ENCODE measurements at regions not wholly inside any gene's neighbourhood (a gene's known extent, or its start where the extent isn't known, plus 50 kb on each side); places are given as distances from the start of the nearest gene placed in this dataset.

DNA sequence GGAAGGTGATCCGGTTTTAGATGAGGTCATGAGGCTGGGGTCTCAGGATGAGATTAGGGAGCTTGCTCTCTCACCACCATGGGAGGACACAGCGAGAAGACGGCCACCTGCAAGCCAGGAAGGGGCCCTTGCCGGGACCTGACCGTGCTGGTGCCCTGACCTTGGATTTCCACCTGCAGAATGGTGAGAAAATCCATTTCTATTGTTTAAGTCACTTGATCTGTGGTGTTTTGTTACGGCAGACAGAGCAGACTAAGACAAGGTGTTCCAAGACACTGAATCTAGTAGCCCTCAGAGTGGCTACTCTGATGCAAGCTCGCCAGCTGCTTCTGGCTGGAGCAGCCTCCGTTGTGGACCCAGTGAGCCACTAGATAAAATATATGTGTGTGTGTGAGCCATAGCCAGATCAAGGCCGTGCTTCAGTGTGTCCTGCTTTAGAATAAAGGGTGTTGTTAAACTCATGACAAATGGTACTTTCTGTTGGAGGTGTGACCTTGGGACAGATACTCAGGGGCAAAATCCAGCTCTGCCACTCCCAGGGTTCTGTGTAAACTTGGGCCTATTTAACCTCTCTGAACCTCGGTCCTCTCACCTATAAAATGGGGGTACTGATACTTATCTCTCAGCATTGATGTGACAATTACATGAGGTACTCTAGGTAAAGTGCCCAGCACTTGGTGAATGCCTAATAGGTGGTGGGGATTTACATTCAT lies 67.9 kb upstream of the STX18 start:
- TF ChIP-seq POLR2A (IDR thresholded peaks at IDR 0.05) (no peak), CTCF (IDR thresholded peaks at IDR 0.05) (no peak), POLR2AphosphoS5 (IDR thresholded peaks at IDR 0.05) (no peak), EP300 (IDR thresholded peaks at IDR 0.05; ENCODE audit: low read depth) (no peak)
